SK-N-SH treated with all-trans-retinoic acid at 6 μM for 48 hours (cell line): ENCODE measurements at regions not wholly inside any gene's neighbourhood (a gene's known extent, or its start where the extent isn't known, plus 50 kb on each side); places are given as distances from the start of the nearest gene placed in this dataset.

Experiments
- CREB5 ChIP-seq: fragments of 250-450 bp; sonication (Bioruptor Pico); IDR thresholded peaks from 2 replicates; pipeline ENCODE4 v1.5.1; 2020; ENCODE audit warnings: low read depth, mild to moderate bottlenecking, moderate library complexity
- ISL1 ChIP-seq: fragments of 250-450 bp; sonication (Bioruptor Pico); IDR thresholded peaks from 2 replicates; pipeline ENCODE4 v2.1.2; 2022; ENCODE audit warnings: mild to moderate bottlenecking, moderate library complexity
- PATZ1 ChIP-seq: fragments of 250-450 bp; sonication (Bioruptor Pico); IDR thresholded peaks from 2 replicates; pipeline ENCODE4 v1.8.0; 2020; ENCODE audit warnings: mild to moderate bottlenecking, moderate library complexity, borderline replicate concordance
- SNAI2 ChIP-seq: fragments of 250-450 bp; sonication (Bioruptor Pico); IDR thresholded peaks from 2 replicates; pipeline ENCODE4 v1.5.0; 2020; ENCODE audit warnings: mild to moderate bottlenecking, moderate library complexity
- ZFP3 ChIP-seq: fragments of 250-450 bp; sonication (Bioruptor Pico); IDR thresholded peaks from 2 replicates; pipeline ENCODE4 v1.5.0; 2020; ENCODE audit warnings: mild to moderate bottlenecking, moderate library complexity
- ZNF565 ChIP-seq: fragments of 450-650 bp; formaldehyde crosslinking; conservative IDR thresholded peaks from 2 replicates; pipeline ENCODE4 v1.5.0; 2020; ENCODE audit warnings: low read depth, mild to moderate bottlenecking, moderate library complexity

GRCh38 chr12:86590296-86590695 is 334.1 kb upstream of the MGAT4C start:
- TF ChIP-seq ZNF565 (no peak), ZFP3 (CRISPR knock-in tag) (no peak), PATZ1 (CRISPR knock-in tag) (no peak), CREB5 (CRISPR knock-in tag) (no peak), ISL1 (CRISPR knock-in tag) (no peak), SNAI2 (CRISPR knock-in tag) (no peak)
